Small intestine (tissue), 7 donors: ENCODE measurements at regions not wholly inside any gene's neighbourhood (a gene's known extent, or its start where the extent isn't known, plus 50 kb on each side); places are given as distances from the start of the nearest gene placed in this dataset.

Source experiments
- DNase-seq, 2 donors: peaks; one replicate each; pipeline versions ENCODE4 v3.0.0 to v3.0.0-alpha.2; 2013
- FAIRE-seq: peaks from 2 replicates; lab custom pipeline; 2012; peaks lifted over from hg19 to GRCh38; lab: Jason Lieb, UNC
- H3K27ac ChIP-seq, 3 donors: one replicate each; pipeline ENCODE4 v1.5.1; 2013; ENCODE audit warnings: low read length in 2 of 3, mild to moderate bottlenecking in 2 of 3, control low read depth in 1 of 3, inconsistent platforms in 1 of 3, low read depth in 1 of 3, moderate library complexity in 1 of 3
- H3K27me3 ChIP-seq, 3 donors: one replicate each; pipeline ENCODE4 v1.6.1; 2013; ENCODE audit warnings: low read length in 3 of 3, inconsistent platforms in 1 of 3; ENCODE audit not compliant: control insufficient read depth in 3 of 3, insufficient read depth in 3 of 3
- H3K36me3 ChIP-seq, 3 donors: one replicate each; pipeline ENCODE4 v1.6.1; 2013; ENCODE audit warnings: low read length in 3 of 3, inconsistent platforms in 1 of 3, low read depth in 1 of 3, mild to moderate bottlenecking in 1 of 3, moderate library complexity in 1 of 3; ENCODE audit not compliant: control insufficient read depth in 3 of 3, insufficient read depth in 2 of 3
- H3K4me1 ChIP-seq, 3 donors: one replicate each; pipeline ENCODE4 v1.6.1; 2013; ENCODE audit warnings: low read length in 2 of 3, inconsistent platforms in 1 of 3, low read depth in 1 of 3, mild to moderate bottlenecking in 1 of 3, moderate library complexity in 1 of 3; ENCODE audit not compliant: control insufficient read depth in 3 of 3, insufficient read depth in 2 of 3
- H3K4me3 ChIP-seq, 3 donors: one replicate each; pipeline ENCODE4 v1.5.1; 2013; ENCODE audit warnings: low read length in 3 of 3, control low read depth in 1 of 3, inconsistent platforms in 1 of 3, low read depth in 1 of 3, mild to moderate bottlenecking in 1 of 3, moderate library complexity in 1 of 3
- H3K9me3 ChIP-seq, 2 donors: one replicate each; pipeline ENCODE4 v1.6.1; 2013; ENCODE audit warnings: low read depth in 1 of 2, low read length in 1 of 2; ENCODE audit not compliant: control insufficient read depth in 2 of 2, insufficient read depth in 1 of 2
- WGBS, 3 donors: extraction: QIAGEN DNeasy Blood & Tissue Kit; methylation state at CpG; one replicate each; pipeline ENCODE4 v1.1.7; 2013; 5-methylcytosine and 5-hydroxymethylcytosine counted together
- donor health status: healthy with polysubstance abuse.
- donor health status: control.
- donor health status: control.
- donor health status: Bipolar disorder and iron deficiency.
- donor health status: healthy.

GRCh38 chr12:73935817-73936216 lies 601.8 kb upstream of the ATXN7L3B start:
- no peak for FAIRE-seq
- Histone ChIP-seq H3K4me3 (no peak overlapping the region), H3K36me3 (no peaks in the 10 kb centered on the region), H3K4me1 (no peaks in the 10 kb centered on the region), H3K9me3 (no peaks in the 10 kb centered on the region), H3K27ac (no peak overlapping the region), H3K27me3 (no peaks in the 10 kb centered on the region)
- DNase-seq: peak in 1 of 2 donors; percentile 2
- 8 to 30% (median 19%) methylated on average over 1 of the region's 1 CpG for WGBS, 3 donors

- no peak for DNase-seq
- Histone ChIP-seq H3K27me3 (no peaks in the 10 kb centered on the region), H3K4me3 (no peak overlapping the region), H3K36me3 (no peaks in the 10 kb centered on the region), H3K4me1 (no peaks in the 10 kb centered on the region), H3K9me3 (no peaks in the 10 kb centered on the region), H3K27ac (no peak overlapping the region)
- 73 to 83% (median 78%) methylated on average over 8 of the region's 8 CpGs for WGBS, 3 donors
- FAIRE-seq: no peak
These were observed 590.2 kb upstream of the ATXN7L3B start for GRCh38 chr12:73947326-73948026.

- Histone ChIP-seq H3K9me3 (no peaks in the 10 kb centered on the region), H3K4me3 (no peak overlapping the region), H3K36me3 (no peaks in the 10 kb centered on the region), H3K4me1 (no peaks in the 10 kb centered on the region), H3K27ac (no peak overlapping the region), H3K27me3 (no peaks in the 10 kb centered on the region)
- 32 to 46% (median 43%) methylated on average over 1 of the region's 1 CpG for WGBS, 3 donors
- FAIRE-seq (no peak), DNase-seq (no peak)
These were observed 587.1 kb upstream of the ATXN7L3B start for GRCh38 chr12:73950507-73950906.

- FAIRE-seq: no peak
- WGBS, 3 donors: 58 to 81% (median 78%) methylated on average over 3 of the region's 3 CpGs
- no peaks in the 10 kb centered on the region for H3K9me3 ChIP-seq
- H3K36me3 ChIP-seq: no peaks in the 10 kb centered on the region
- H3K4me1 ChIP-seq: no peaks in the 10 kb centered on the region
- no peak for DNase-seq
- no peak overlapping the region for H3K27ac ChIP-seq
- H3K27me3 ChIP-seq: no peaks in the 10 kb centered on the region
- no peak overlapping the region for H3K4me3 ChIP-seq
These were observed 585.5 kb upstream of the ATXN7L3B start for GRCh38 chr12:73951956-73952703.

- 67 to 76% (median 71%) methylated on average over 3 of the region's 3 CpGs for WGBS, 3 donors
- Histone ChIP-seq H3K4me1 (no peaks in the 10 kb centered on the region), H3K27me3 (no peaks in the 10 kb centered on the region), H3K27ac (no peak overlapping the region), H3K9me3 (no peaks in the 10 kb centered on the region), H3K36me3 (no peaks in the 10 kb centered on the region), H3K4me3 (no peak overlapping the region)
- FAIRE-seq (no peak), DNase-seq (no peak)
These were observed 573.0 kb upstream of the ATXN7L3B start for GRCh38 chr12:73964641-73965040.

GRCh38 chr12:73973486-73973885 lies 564.1 kb upstream of the ATXN7L3B start:
- Histone ChIP-seq H3K27ac (no peak overlapping the region), H3K4me1 (no peaks in the 10 kb centered on the region), H3K36me3 (no peaks in the 10 kb centered on the region), H3K4me3 (no peak overlapping the region), H3K9me3 (no peaks in the 10 kb centered on the region), H3K27me3 (no peaks in the 10 kb centered on the region)
- DNase-seq (no peak), FAIRE-seq (no peak)
- 81 to 88% (median 83%) methylated on average over 1 of the region's 1 CpG for WGBS, 3 donors

- no peaks in the 10 kb centered on the region for H3K27me3 ChIP-seq
- no peak overlapping the region for H3K4me3 ChIP-seq
- no peaks in the 10 kb centered on the region for H3K9me3 ChIP-seq
- H3K36me3 ChIP-seq: no peaks in the 10 kb centered on the region
- no peak for FAIRE-seq
- DNase-seq: no peak
- no peak overlapping the region for H3K27ac ChIP-seq
- no peaks in the 10 kb centered on the region for H3K4me1 ChIP-seq
- 88 to 94% (median 90%) methylated on average over 1 of the region's 1 CpG for WGBS, 3 donors
These were observed 553.1 kb upstream of the ATXN7L3B start for GRCh38 chr12:73984552-73984951.

GRCh38 chr12:73991138-73991537 lies 546.5 kb upstream of the ATXN7L3B start:
- FAIRE-seq (no peak), DNase-seq (no peak)
- Histone ChIP-seq H3K27me3 (no peaks in the 10 kb centered on the region), H3K27ac (no peak overlapping the region), H3K4me3 (no peak overlapping the region), H3K36me3 (no peaks in the 10 kb centered on the region), H3K9me3 (no peaks in the 10 kb centered on the region), H3K4me1 (no peaks in the 10 kb centered on the region)
- 55 to 65% (median 55%) methylated on average over 3 of the region's 3 CpGs for WGBS, 3 donors
